ENCODE measurements at regions not wholly inside any gene's neighbourhood (a gene's known extent, or its start where the extent isn't known, plus 50 kb on each side); places are given as distances from the start of the nearest gene placed in this dataset.

GRCh38 chr1:219310181-219310728 lies 136.6 kb downstream of the LYPLAL1 start:
- H4K20me1 ChIP-seq (ENCODE audit: low read depth, low read length), result no peaks in the 10 kb centered on the region
- no peaks in the 10 kb centered on the region for H3K36me3 ChIP-seq (ENCODE audit: low read length)
- no peak overlapping the region for H3K27ac ChIP-seq (ENCODE audit: low read depth, low read length)
- no peak overlapping the region for H3K4me3 ChIP-seq (ENCODE audit: insufficient read depth, low read length, poor library complexity, severe bottlenecking)
- no peaks in the 10 kb centered on the region for H3F3A ChIP-seq (ENCODE audit: insufficient read depth)
- no peak overlapping the region for H3K4me2 ChIP-seq (ENCODE audit: low read depth, low read length, poor library complexity, severe bottlenecking)
- no peaks in the 10 kb centered on the region for H3K9me2 ChIP-seq (replicated peaks; ENCODE audit: insufficient read depth, low read length)
- H2AFZ ChIP-seq (ENCODE audit: low read depth, low read length, severe bottlenecking), result no peak overlapping the region
- H3K9ac ChIP-seq (ENCODE audit: low read length), result no peak overlapping the region
- no peaks in the 10 kb centered on the region for H3K27me3 ChIP-seq (ENCODE audit: low read length)
- no peaks in the 10 kb centered on the region for H3K9me3 ChIP-seq (ENCODE audit: insufficient read depth, low read length)
- H3K79me2 ChIP-seq (ENCODE audit: insufficient read depth, low read length), result no peaks in the 10 kb centered on the region
- TF ChIP-seq EZH2phosphoT487 (conservative IDR thresholded peaks at IDR 0.05; ENCODE audit: low read length), result no peak
- TF ChIP-seq CTCF (IDR thresholded peaks at IDR 0.05; ENCODE audit: insufficient read depth, low read length, poor library complexity, severe bottlenecking), result no peak

- Histone ChIP-seq H3K9me2 (replicated peaks; ENCODE audit: insufficient read depth, low read length) (no peaks in the 10 kb centered on the region), H3K27ac (ENCODE audit: low read depth, low read length) (no peak overlapping the region), H2AFZ (ENCODE audit: low read depth, low read length, severe bottlenecking) (no peak overlapping the region), H3K27me3 (ENCODE audit: low read length) (no peaks in the 10 kb centered on the region), H3K4me2 (ENCODE audit: low read depth, low read length, poor library complexity, severe bottlenecking) (no peak overlapping the region), H3K4me3 (ENCODE audit: insufficient read depth, low read length, poor library complexity, severe bottlenecking) (no peak overlapping the region), H3K9ac (ENCODE audit: low read length) (no peak overlapping the region), H3K9me3 (ENCODE audit: insufficient read depth, low read length) (no peaks in the 10 kb centered on the region), H3K36me3 (ENCODE audit: low read length) (no peaks in the 10 kb centered on the region), H3K79me2 (ENCODE audit: insufficient read depth, low read length) (no peaks in the 10 kb centered on the region), H3F3A (ENCODE audit: insufficient read depth) (no peaks in the 10 kb centered on the region), H4K20me1 (ENCODE audit: low read depth, low read length) (no peaks in the 10 kb centered on the region)
- TF ChIP-seq EZH2phosphoT487 (conservative IDR thresholded peaks at IDR 0.05; ENCODE audit: low read length), result no peak
Observed at GRCh38 chr1:219308367-219308766, 134.7 kb downstream of the LYPLAL1 start.

GRCh38 chr1:219304227-219305226 lies 130.8 kb downstream of the LYPLAL1 start:
- H3K4me3 ChIP-seq (ENCODE audit: insufficient read depth, low read length, poor library complexity, severe bottlenecking), result no peak overlapping the region
- H3F3A ChIP-seq (ENCODE audit: insufficient read depth), result no peaks in the 10 kb centered on the region
- no peaks in the 10 kb centered on the region for H3K36me3 ChIP-seq (ENCODE audit: low read length)
- no peak overlapping the region for H3K4me2 ChIP-seq (ENCODE audit: low read depth, low read length, poor library complexity, severe bottlenecking)
- no peak overlapping the region for H3K27ac ChIP-seq (ENCODE audit: low read depth, low read length)
- H3K79me2 ChIP-seq (ENCODE audit: insufficient read depth, low read length), result no peaks in the 10 kb centered on the region
- H3K27me3 ChIP-seq (ENCODE audit: low read length), result no peaks in the 10 kb centered on the region
- H2AFZ ChIP-seq (ENCODE audit: low read depth, low read length, severe bottlenecking), result no peak overlapping the region
- H4K20me1 ChIP-seq (ENCODE audit: low read depth, low read length), result no peaks in the 10 kb centered on the region
- no peak overlapping the region for H3K9ac ChIP-seq (ENCODE audit: low read length)
- no peaks in the 10 kb centered on the region for H3K9me2 ChIP-seq (replicated peaks; ENCODE audit: insufficient read depth, low read length)
- no peaks in the 10 kb centered on the region for H3K9me3 ChIP-seq (ENCODE audit: insufficient read depth, low read length)
- TF ChIP-seq EZH2phosphoT487 (conservative IDR thresholded peaks at IDR 0.05; ENCODE audit: low read length), result no peak
- no peak for TF ChIP-seq CTCF (IDR thresholded peaks at IDR 0.05; ENCODE audit: insufficient read depth, low read length, poor library complexity, severe bottlenecking)

GRCh38 chr1:219302697-219303096 lies 129.0 kb downstream of the LYPLAL1 start:
- H3F3A ChIP-seq (ENCODE audit: insufficient read depth), result no peaks in the 10 kb centered on the region
- no peak overlapping the region for H3K9ac ChIP-seq (ENCODE audit: low read length)
- TF ChIP-seq EZH2phosphoT487 (conservative IDR thresholded peaks at IDR 0.05; ENCODE audit: low read length) (no peak), CTCF (IDR thresholded peaks at IDR 0.05; ENCODE audit: insufficient read depth, low read length, poor library complexity, severe bottlenecking) (no peak)
- H3K9me3 ChIP-seq (ENCODE audit: insufficient read depth, low read length), result no peaks in the 10 kb centered on the region
- H3K27ac ChIP-seq (ENCODE audit: low read depth, low read length), result no peak overlapping the region
- no peaks in the 10 kb centered on the region for H4K20me1 ChIP-seq (ENCODE audit: low read depth, low read length)
- H2AFZ ChIP-seq (ENCODE audit: low read depth, low read length, severe bottlenecking), result no peak overlapping the region
- H3K36me3 ChIP-seq (ENCODE audit: low read length), result no peaks in the 10 kb centered on the region
- H3K27me3 ChIP-seq (ENCODE audit: low read length), result no peaks in the 10 kb centered on the region
- no peaks in the 10 kb centered on the region for H3K79me2 ChIP-seq (ENCODE audit: insufficient read depth, low read length)
- H3K4me2 ChIP-seq (ENCODE audit: low read depth, low read length, poor library complexity, severe bottlenecking), result no peak overlapping the region
- H3K9me2 ChIP-seq (replicated peaks; ENCODE audit: insufficient read depth, low read length), result no peaks in the 10 kb centered on the region
- no peak overlapping the region for H3K4me3 ChIP-seq (ENCODE audit: insufficient read depth, low read length, poor library complexity, severe bottlenecking)
